Muscle of leg (tissue), 3 donors: ENCODE measurements at regions not wholly inside any gene's neighbourhood (a gene's known extent, or its start where the extent isn't known, plus 50 kb on each side); places are given as distances from the start of the nearest gene placed in this dataset.

Experiments used
- DNase-seq: peaks from one replicate; pipeline ENCODE4 v3.0.0; 2013
- H3K27ac ChIP-seq: one replicate; pipeline ENCODE4 v1.5.1; 2013; ENCODE audit warnings: mild to moderate bottlenecking, low read length, control low read depth
- H3K27me3 ChIP-seq: one replicate; pipeline ENCODE4 v1.6.1; 2013; ENCODE audit warnings: low read length; ENCODE audit not compliant: control insufficient read depth, insufficient read depth
- H3K36me3 ChIP-seq: one replicate; pipeline ENCODE4 v1.6.1; 2013; ENCODE audit warnings: low read length; ENCODE audit not compliant: control insufficient read depth, insufficient read depth
- H3K4me1 ChIP-seq: one replicate; pipeline ENCODE4 v1.6.1; 2013; ENCODE audit warnings: low read length; ENCODE audit not compliant: control insufficient read depth, insufficient read depth
- H3K4me3 ChIP-seq: one replicate; pipeline ENCODE4 v1.5.1; 2013; ENCODE audit warnings: low read length, control low read depth
- H3K9me3 ChIP-seq: replicated peaks from 2 replicates; pipeline ENCODE4 v1.6.1; 2013; ENCODE audit warnings: low read depth, low read length; ENCODE audit not compliant: control insufficient read depth
- WGBS: methylation state at CpG from one replicate; pipeline ENCODE4 v1.1.5; 2013; ENCODE audit warnings: missing lambda C conversion rate; ENCODE audit not compliant: insufficient coverage; 5-methylcytosine and 5-hydroxymethylcytosine counted together

- H3K27ac ChIP-seq = peak overlapping the region; percentile 7
- WGBS = 65% methylated on average over 12 of the region's 20 CpGs
- no peak overlapping the region for H3K4me3 ChIP-seq
- H3K36me3 ChIP-seq = no peaks in the 10 kb centered on the region
- peaks cover 12% of the 10 kb centered on the region for H3K27me3 ChIP-seq
- peak; percentile 62 for DNase-seq
- peaks cover 3% of the 10 kb centered on the region for H3K9me3 ChIP-seq
- H3K4me1 ChIP-seq = peaks cover 34% of the 10 kb centered on the region
Observed at GRCh38 chr22:47547881-47548650, 785.6 kb downstream of the TBC1D22A start.

GRCh38 chr22:47547239-47547661 lies 784.8 kb downstream of the TBC1D22A start:
- no peak overlapping the region for H3K4me3 ChIP-seq
- H3K27me3 ChIP-seq = peaks cover 12% of the 10 kb centered on the region
- no peaks in the 10 kb centered on the region for H3K36me3 ChIP-seq
- H3K4me1 ChIP-seq = peaks cover 34% of the 10 kb centered on the region
- WGBS = 72% methylated on average over 2 of the region's 6 CpGs
- no peak overlapping the region for H3K27ac ChIP-seq
- peaks cover 3% of the 10 kb centered on the region for H3K9me3 ChIP-seq
- DNase-seq = no peak

GRCh38 chr22:47544696-47545095 lies 782.2 kb downstream of the TBC1D22A start:
- WGBS = 50% methylated on average over 1 of the region's 2 CpGs
- no peak overlapping the region for H3K27ac ChIP-seq
- H3K4me1 ChIP-seq = peaks cover 26% of the 10 kb centered on the region

GRCh38 chr22:47543447-47543846 lies 781.0 kb downstream of the TBC1D22A start:
- Histone ChIP-seq H3K4me1 (peaks cover 16% of the 10 kb centered on the region), H3K4me3 (no peak overlapping the region), H3K27ac (no peak overlapping the region), H3K9me3 (peaks cover 3% of the 10 kb centered on the region), H3K36me3 (no peaks in the 10 kb centered on the region), H3K27me3 (peaks cover 3% of the 10 kb centered on the region)
- WGBS = 87% methylated on average over 7 of the region's 9 CpGs
- no peak for DNase-seq

More at GRCh38 chr22:47544696-47545095, 782.2 kb downstream of the TBC1D22A start:
- no peak for DNase-seq
- Histone ChIP-seq H3K9me3 (peaks cover 3% of the 10 kb centered on the region), H3K4me3 (no peak overlapping the region), H3K36me3 (no peaks in the 10 kb centered on the region), H3K27me3 (peaks cover 3% of the 10 kb centered on the region)

- H3K4me3 ChIP-seq = no peak overlapping the region
- DNase-seq = no peak
- H3K36me3 ChIP-seq = no peaks in the 10 kb centered on the region
- peaks cover 6% of the 10 kb centered on the region for H3K4me1 ChIP-seq
- H3K27ac ChIP-seq = no peak overlapping the region
- no peaks in the 10 kb centered on the region for H3K9me3 ChIP-seq
- WGBS = 80% methylated on average over 1 of the region's 4 CpGs
- H3K27me3 ChIP-seq = peaks cover 3% of the 10 kb centered on the region
Observed at GRCh38 chr22:47540011-47540410, 777.6 kb downstream of the TBC1D22A start.

GRCh38 chr22:47539374-47539773 lies 776.9 kb downstream of the TBC1D22A start:
- no peak overlapping the region for H3K27ac ChIP-seq
- no peak for DNase-seq
- no peaks in the 10 kb centered on the region for H3K36me3 ChIP-seq
- H3K4me3 ChIP-seq = no peak overlapping the region
- no peaks in the 10 kb centered on the region for H3K9me3 ChIP-seq
- WGBS = 96% methylated on average over 5 of the region's 12 CpGs
- peaks cover 12% of the 10 kb centered on the region for H3K4me1 ChIP-seq
- peaks cover 3% of the 10 kb centered on the region for H3K27me3 ChIP-seq

GRCh38 chr22:47535681-47536080 lies 773.2 kb downstream of the TBC1D22A start:
- Histone ChIP-seq H3K27me3 (no peaks in the 10 kb centered on the region), H3K4me3 (no peak overlapping the region), H3K9me3 (no peaks in the 10 kb centered on the region), H3K4me1 (peaks cover 23% of the 10 kb centered on the region), H3K27ac (no peak overlapping the region), H3K36me3 (no peaks in the 10 kb centered on the region)
- no peak for DNase-seq
- 81% methylated on average over 13 of the region's 13 CpGs for WGBS

- Histone ChIP-seq H3K27ac (peak overlapping the region; percentile 75), H3K36me3 (no peaks in the 10 kb centered on the region), H3K9me3 (no peaks in the 10 kb centered on the region), H3K4me3 (no peak overlapping the region), H3K4me1 (peaks cover 23% of the 10 kb centered on the region), H3K27me3 (no peaks in the 10 kb centered on the region)
- WGBS = 61% methylated on average over 6 of the region's 9 CpGs
- DNase-seq = no peak
Observed at GRCh38 chr22:47534804-47535410, 772.5 kb downstream of the TBC1D22A start.

GRCh38 chr22:47533961-47534803 lies 771.7 kb downstream of the TBC1D22A start:
- H3K27ac ChIP-seq = peak overlapping the region; percentile 75
- H3K36me3 ChIP-seq = no peaks in the 10 kb centered on the region
- 42% methylated on average over 5 of the region's 11 CpGs for WGBS
- DNase-seq = peak; percentile 91
- no peaks in the 10 kb centered on the region for H3K9me3 ChIP-seq
- H3K4me3 ChIP-seq = no peak overlapping the region
- no peaks in the 10 kb centered on the region for H3K27me3 ChIP-seq
- H3K4me1 ChIP-seq = peaks cover 23% of the 10 kb centered on the region

- no peaks in the 10 kb centered on the region for H3K4me1 ChIP-seq
- no peaks in the 10 kb centered on the region for H3K36me3 ChIP-seq
- H3K9me3 ChIP-seq = no peaks in the 10 kb centered on the region
- no peak overlapping the region for H3K4me3 ChIP-seq
- peaks cover 4% of the 10 kb centered on the region for H3K27me3 ChIP-seq
- no peak for DNase-seq
- H3K27ac ChIP-seq = no peak overlapping the region
- no CpG with 5 or more reads among the region's 1 CpG for WGBS
Observed at GRCh38 chr22:47517062-47517461, 754.6 kb downstream of the TBC1D22A start.
